Thyroid gland (tissue), 4 donors: ENCODE measurements at regions not wholly inside any gene's neighbourhood (a gene's known extent, or its start where the extent isn't known, plus 50 kb on each side); places are given as distances from the start of the nearest gene placed in this dataset.

Experiments used
- CTCF ChIP-seq, 6 experiments: fragments of 200-600 bp in 3 of 6; fragments of 450-650 bp in 3 of 6; sonication (generic) in 3 of 6; IDR thresholded peaks; one replicate each; pipeline ENCODE4 v1.5.1; 2016 to 2019; ENCODE audit warnings: antibody characterized with exemption in 6 of 6, mild to moderate bottlenecking in 2 of 6, inconsistent platforms in 1 of 6, moderate library complexity in 1 of 6
- POLR2A ChIP-seq, 2 donors: fragments of 450-650 bp; IDR thresholded peaks; one replicate each; pipeline ENCODE4 v1.6.1; 2017; ENCODE audit warnings: antibody characterized with exemption in 2 of 2, mild to moderate bottlenecking in 2 of 2, moderate library complexity in 1 of 2

DNA sequence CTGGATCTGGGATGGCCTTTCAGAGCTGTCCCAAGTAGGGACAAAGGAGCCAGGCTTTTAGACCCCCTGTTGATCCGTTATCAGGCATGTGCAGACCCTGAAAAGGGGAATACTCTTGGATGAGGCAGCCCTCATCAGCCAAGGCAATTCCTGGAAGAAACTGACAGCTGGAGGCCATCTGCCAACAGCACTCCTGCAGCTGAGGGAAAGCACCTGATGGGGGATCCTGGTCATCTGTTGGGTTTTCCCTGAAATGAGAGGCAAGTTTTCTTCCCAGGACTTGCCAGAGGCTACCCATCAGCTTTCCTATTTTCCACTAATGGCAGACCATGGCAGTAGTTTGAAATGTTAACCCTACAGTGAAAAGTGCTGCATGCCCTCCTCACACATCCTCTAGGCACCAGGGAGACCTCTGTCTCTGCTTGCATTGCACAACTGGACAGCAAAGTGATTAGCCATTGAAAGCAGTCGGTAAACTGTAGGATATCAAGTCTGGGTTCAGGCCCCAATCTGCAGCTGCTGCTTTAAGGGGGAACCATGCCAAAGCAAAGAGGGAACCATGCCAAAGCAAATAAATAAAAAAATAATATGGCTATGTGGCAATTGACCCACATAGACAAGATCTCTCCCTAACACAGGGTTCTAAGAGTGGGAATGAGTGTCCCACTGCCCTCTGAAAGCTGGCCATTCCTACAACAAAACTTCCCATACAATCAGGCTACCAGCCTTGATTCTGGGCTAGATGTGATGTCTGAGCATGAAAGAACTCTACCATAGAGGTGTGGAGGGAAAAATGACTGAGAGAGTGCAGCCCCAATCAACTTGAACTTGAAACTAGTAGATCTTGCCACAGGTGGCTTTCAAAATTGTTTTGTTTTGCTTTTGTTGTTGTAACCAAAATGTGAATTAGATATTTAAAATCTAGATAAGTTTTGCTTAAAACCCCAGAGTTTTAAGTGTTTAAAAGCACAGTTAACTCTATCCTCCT, 232.0 kb upstream of the STT3B start:
- TF ChIP-seq POLR2A (IDR thresholded peaks at IDR 0.05) (no peak), CTCF (IDR thresholded peaks at IDR 0.05) (no peak)
